ENCODE measurements at regions not wholly inside any gene's neighbourhood (a gene's known extent, or its start where the extent isn't known, plus 50 kb on each side); places are given as distances from the start of the nearest gene placed in this dataset.

GRCh38 chr21:26404288-26404687 is 168.8 kb downstream of the CYYR1 start (continued):
- TF ChIP-seq, protein P1, sequence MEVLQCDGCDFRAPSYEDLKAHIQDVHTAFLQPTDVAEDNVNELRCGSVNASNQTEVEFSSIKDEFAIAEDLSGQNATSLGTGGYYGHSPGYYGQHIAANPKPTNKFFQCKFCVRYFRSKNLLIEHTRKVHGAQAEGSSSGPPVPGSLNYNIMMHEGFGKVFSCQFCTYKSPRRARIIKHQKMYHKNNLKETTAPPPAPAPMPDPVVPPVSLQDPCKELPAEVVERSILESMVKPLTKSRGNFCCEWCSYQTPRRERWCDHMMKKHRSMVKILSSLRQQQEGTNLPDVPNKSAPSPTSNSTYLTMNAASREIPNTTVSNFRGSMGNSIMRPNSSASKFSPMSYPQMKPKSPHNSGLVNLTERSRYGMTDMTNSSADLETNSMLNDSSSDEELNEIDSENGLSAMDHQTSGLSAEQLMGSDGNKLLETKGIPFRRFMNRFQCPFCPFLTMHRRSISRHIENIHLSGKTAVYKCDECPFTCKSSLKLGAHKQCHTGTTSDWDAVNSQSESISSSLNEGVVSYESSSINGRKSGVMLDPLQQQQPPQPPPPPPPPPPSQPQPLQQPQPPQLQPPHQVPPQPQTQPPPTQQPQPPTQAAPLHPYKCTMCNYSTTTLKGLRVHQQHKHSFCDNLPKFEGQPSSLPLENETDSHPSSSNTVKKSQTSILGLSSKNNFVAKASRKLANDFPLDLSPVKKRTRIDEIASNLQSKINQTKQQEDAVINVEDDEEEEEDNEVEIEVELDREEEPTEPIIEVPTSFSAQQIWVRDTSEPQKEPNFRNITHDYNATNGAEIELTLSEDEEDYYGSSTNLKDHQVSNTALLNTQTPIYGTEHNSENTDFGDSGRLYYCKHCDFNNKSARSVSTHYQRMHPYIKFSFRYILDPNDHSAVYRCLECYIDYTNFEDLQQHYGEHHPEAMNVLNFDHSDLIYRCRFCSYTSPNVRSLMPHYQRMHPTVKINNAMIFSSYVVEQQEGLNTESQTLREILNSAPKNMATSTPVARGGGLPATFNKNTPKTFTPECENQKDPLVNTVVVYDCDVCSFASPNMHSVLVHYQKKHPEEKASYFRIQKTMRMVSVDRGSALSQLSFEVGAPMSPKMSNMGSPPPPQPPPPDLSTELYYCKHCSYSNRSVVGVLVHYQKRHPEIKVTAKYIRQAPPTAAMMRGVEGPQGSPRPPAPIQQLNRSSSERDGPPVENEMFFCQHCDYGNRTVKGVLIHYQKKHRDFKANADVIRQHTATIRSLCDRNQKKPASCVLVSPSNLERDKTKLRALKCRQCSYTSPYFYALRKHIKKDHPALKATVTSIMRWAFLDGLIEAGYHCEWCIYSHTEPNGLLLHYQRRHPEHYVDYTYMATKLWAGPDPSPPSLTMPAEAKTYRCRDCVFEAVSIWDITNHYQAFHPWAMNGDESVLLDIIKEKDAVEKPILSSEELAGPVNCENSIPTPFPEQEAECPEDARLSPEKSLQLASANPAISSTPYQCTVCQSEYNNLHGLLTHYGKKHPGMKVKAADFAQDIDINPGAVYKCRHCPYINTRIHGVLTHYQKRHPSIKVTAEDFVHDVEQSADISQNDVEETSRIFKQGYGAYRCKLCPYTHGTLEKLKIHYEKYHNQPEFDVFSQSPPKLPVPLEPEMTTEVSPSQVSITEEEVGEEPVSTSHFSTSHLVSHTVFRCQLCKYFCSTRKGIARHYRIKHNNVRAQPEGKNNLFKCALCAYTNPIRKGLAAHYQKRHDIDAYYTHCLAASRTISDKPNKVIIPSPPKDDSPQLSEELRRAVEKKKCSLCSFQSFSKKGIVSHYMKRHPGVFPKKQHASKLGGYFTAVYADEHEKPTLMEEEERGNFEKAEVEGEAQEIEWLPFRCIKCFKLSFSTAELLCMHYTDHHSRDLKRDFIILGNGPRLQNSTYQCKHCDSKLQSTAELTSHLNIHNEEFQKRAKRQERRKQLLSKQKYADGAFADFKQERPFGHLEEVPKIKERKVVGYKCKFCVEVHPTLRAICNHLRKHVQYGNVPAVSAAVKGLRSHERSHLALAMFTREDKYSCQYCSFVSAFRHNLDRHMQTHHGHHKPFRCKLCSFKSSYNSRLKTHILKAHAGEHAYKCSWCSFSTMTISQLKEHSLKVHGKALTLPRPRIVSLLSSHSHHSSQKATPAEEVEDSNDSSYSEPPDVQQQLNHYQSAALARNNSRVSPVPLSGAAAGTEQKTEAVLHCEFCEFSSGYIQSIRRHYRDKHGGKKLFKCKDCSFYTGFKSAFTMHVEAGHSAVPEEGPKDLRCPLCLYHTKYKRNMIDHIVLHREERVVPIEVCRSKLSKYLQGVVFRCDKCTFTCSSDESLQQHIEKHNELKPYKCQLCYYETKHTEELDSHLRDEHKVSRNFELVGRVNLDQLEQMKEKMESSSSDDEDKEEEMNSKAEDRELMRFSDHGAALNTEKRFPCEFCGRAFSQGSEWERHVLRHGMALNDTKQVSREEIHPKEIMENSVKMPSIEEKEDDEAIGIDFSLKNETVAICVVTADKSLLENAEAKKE (CRISPR knock-in tag; IDR thresholded peaks at IDR 0.05), result no peak
- TF ChIP-seq EZH2phosphoT487 (IDR thresholded peaks at IDR 0.05; ENCODE audit: unreplicated experiment) (no peak), ETS1 (IDR thresholded peaks at IDR 0.05) (no peak)

GRCh38 chr21:26403321-26403720 is 169.8 kb downstream of the CYYR1 start:
- DNase-seq (ENCODE audit: low spot score) (no peak), ATAC-seq (no peak)
- no peak overlapping the region for H3K27ac Mint-ChIP-seq
- H3F3A ChIP-seq (replicated peaks; ENCODE audit: low read depth), result no peaks in the 10 kb centered on the region
- no peaks in the 10 kb centered on the region; the same call in 1 of the 2 replicates for H3K27me3 ChIP-seq (ENCODE audit: insufficient read depth)
- no peaks in the 10 kb centered on the region for H4K20me1 ChIP-seq (replicated peaks; ENCODE audit: insufficient read depth)
- no peaks in the 10 kb centered on the region for H3K36me3 ChIP-seq (ENCODE audit: insufficient read depth)
- H3K9me2 ChIP-seq (ENCODE audit: insufficient read depth), result no peaks in the 10 kb centered on the region
- peaks cover 3% of the 10 kb centered on the region for H3K27me3 Mint-ChIP-seq (ENCODE audit: insufficient read depth, low read depth, poor library complexity)
- H3K4me1 Mint-ChIP-seq, result peaks cover 11% of the 10 kb centered on the region; the same call in 2 of the 3 replicates
- H3K79me2 ChIP-seq (replicated peaks; ENCODE audit: insufficient read depth), result no peaks in the 10 kb centered on the region
- H3K9me3 Mint-ChIP-seq, result 0 out of 3 replicates have a peak, but pooled peaks cover 4% of the 10 kb centered on the region
- no peak overlapping the region for H3K4me2 ChIP-seq
- H3K27ac ChIP-seq (ENCODE audit: low read depth), result no peak overlapping the region
- no peak overlapping the region for H3K4me3 ChIP-seq
- no peaks in the 10 kb centered on the region for H3K36me3 Mint-ChIP-seq (ENCODE audit: low read depth)
- H2AFZ ChIP-seq, result no peak overlapping the region
- H3K4me3 Mint-ChIP-seq, result no peak overlapping the region
- no peaks in the 10 kb centered on the region for H3K4me1 ChIP-seq (ENCODE audit: insufficient read depth)
- TF ChIP-seq JUNB (IDR thresholded peaks at IDR 0.05; ENCODE audit: unreplicated experiment), result no peak
- no peak for TF ChIP-seq NANOG (IDR thresholded peaks at IDR 0.05; ENCODE audit: borderline replicate concordance)
- TF ChIP-seq EZH2 (IDR thresholded peaks at IDR 0.05; ENCODE audit: low read depth, unreplicated experiment), result no peak
- TF ChIP-seq STAT1 (IDR thresholded peaks at IDR 0.05; ENCODE audit: unreplicated experiment), result no peak
- TF ChIP-seq CREB1 (CRISPR knock-in tag; IDR thresholded peaks at IDR 0.05; ENCODE audit: low read depth), result no peak
- no peak for TF ChIP-seq POLR2AphosphoS5 (IDR thresholded peaks at IDR 0.05; ENCODE audit: low read depth)
- TF ChIP-seq CTCF (conservative IDR thresholded peaks at IDR 0.05; ENCODE audit: low read depth in 2 of 2), result no peak

Data from GM23338 (cell line).